ENCODE measurements at regions not wholly inside any gene's neighbourhood (a gene's known extent, or its start where the extent isn't known, plus 50 kb on each side); places are given as distances from the start of the nearest gene placed in this dataset.
"Not testable (repeated sequence)": the region's sequence is repeated elsewhere in the genome, so short reads cannot be mapped to it uniquely, and the experiment has no call there.

- peaks cover 4% of the 10 kb centered on the region for H3K9me3 Mint-ChIP-seq
- H3K27ac Mint-ChIP-seq = no peak overlapping the region
- CTCF ChIA-PET = no interaction called here
- no peak for DNase-seq
- no peaks in the 10 kb centered on the region for H3K36me3 Mint-ChIP-seq (ENCODE audit: low read depth)
- H3K27me3 Mint-ChIP-seq = no peaks in the 10 kb centered on the region
- POLR2A ChIA-PET = no interaction called here
- no peak overlapping the region for H3K4me3 Mint-ChIP-seq
- H3K4me1 Mint-ChIP-seq = no peaks in the 10 kb centered on the region
Observed at GRCh38 chr3:103554451-103554850, 1119.6 kb downstream of the ZPLD1 start.

DNA sequence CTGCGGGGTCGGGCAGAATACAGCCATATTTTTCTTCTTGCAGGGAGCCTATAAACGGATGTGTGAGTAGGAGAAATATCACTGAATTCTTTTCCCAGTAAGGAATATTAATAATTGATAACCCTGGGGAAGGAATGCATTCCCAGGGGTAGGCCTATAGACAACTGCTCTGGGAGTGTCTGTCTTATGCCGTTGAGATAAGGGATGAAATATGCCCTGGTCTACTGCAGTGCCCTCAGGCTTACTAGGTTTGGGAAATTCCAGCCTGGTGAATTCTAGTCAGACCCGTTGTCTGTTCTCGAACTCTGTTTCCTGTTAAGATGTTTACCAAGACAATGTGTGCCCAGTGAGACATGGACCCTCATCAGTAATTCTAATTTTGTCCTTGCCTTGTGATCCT, 1129.3 kb downstream of the ZPLD1 start:
- H3K4me3 Mint-ChIP-seq; H3K4me1 Mint-ChIP-seq; DNase-seq; H3K27ac Mint-ChIP-seq; CTCF ChIA-PET; H3K36me3 Mint-ChIP-seq (ENCODE audit: low read depth); H3K27me3 Mint-ChIP-seq; H3K9me3 Mint-ChIP-seq; POLR2A ChIA-PET: not testable (repeated sequence)

- Mint-ChIP-seq H3K9me3 (no peaks in the 10 kb centered on the region), H3K4me1 (no peaks in the 10 kb centered on the region), H3K4me3 (no peak overlapping the region), H3K27me3 (no peaks in the 10 kb centered on the region), H3K36me3 (ENCODE audit: low read depth) (no peaks in the 10 kb centered on the region), H3K27ac (no peak overlapping the region)
- no peak for DNase-seq
- ChIA-PET CTCF (no interaction called here), POLR2A (no interaction called here)
Observed at GRCh38 chr3:103585809-103586208, 1151.0 kb downstream of the ZPLD1 start.

DNA sequence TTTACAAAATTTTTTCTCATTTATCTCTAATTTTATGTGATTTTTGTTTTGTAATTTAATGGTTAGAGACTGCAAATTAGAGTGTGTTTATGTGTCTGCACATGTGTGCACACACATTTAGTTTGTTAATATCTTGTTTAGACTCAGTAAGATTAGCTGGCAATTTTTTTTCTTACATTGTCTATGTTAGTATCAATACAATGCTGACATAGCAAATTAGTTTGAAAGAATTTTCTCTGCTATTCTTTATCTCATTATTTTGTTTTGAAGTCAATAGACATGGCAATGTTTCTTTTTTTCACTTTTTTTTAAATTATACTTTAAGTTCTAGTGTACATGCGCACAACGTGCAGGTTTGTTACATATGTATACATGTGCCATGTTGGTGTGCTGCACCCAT, 1155.0 kb downstream of the ZPLD1 start:
- no peaks in the 10 kb centered on the region for H3K4me1 Mint-ChIP-seq
- CTCF ChIA-PET = no interaction called here
- no peak for DNase-seq
- POLR2A ChIA-PET = no interaction called here
- no peaks in the 10 kb centered on the region for H3K36me3 Mint-ChIP-seq (ENCODE audit: low read depth)
- H3K9me3 Mint-ChIP-seq = no peaks in the 10 kb centered on the region
- H3K27ac Mint-ChIP-seq = no peak overlapping the region
- no peaks in the 10 kb centered on the region for H3K27me3 Mint-ChIP-seq
- no peak overlapping the region for H3K4me3 Mint-ChIP-seq

GRCh38 chr3:103600844-103601243, 1166.0 kb downstream of the ZPLD1 start:
- Mint-ChIP-seq H3K36me3 (ENCODE audit: low read depth) (no peaks in the 10 kb centered on the region), H3K4me3 (no peak overlapping the region), H3K27ac (no peak overlapping the region), H3K9me3 (peaks cover 2% of the 10 kb centered on the region), H3K27me3 (no peaks in the 10 kb centered on the region), H3K4me1 (no peaks in the 10 kb centered on the region)
- DNase-seq = no peak
- POLR2A ChIA-PET = no interaction called here
- CTCF ChIA-PET = no interaction called here

DNA sequence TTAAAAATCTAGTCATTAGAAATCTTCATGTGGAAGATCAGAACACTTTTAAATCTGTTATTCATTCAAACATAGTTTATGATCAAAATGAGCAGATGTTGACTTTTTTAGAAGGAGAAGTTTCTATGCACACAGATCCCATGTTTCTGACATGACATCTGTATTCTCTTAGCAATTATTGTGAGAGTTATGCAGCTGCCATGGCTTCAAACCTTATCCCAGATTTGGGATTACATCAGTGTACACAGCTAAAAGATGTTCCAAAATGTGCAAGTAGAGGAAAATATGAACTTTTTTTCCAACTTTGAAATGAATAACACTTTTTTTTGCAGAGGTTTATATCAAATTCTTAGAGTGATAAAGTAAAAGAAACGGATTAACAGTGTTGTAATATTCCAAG, 1166.9 kb downstream of the ZPLD1 start:
- Mint-ChIP-seq H3K27me3 (no peaks in the 10 kb centered on the region), H3K4me3 (no peak overlapping the region), H3K27ac (no peak overlapping the region), H3K4me1 (no peaks in the 10 kb centered on the region), H3K36me3 (ENCODE audit: low read depth) (no peaks in the 10 kb centered on the region), H3K9me3 (peaks cover 2% of the 10 kb centered on the region)
- ChIA-PET POLR2A (no interaction called here), CTCF (no interaction called here)
- DNase-seq = no peak

GRCh38 chr3:103609472-103609871, 1174.7 kb downstream of the ZPLD1 start:
- Mint-ChIP-seq H3K4me3 (no peak overlapping the region), H3K4me1 (no peaks in the 10 kb centered on the region), H3K27ac (no peak overlapping the region), H3K9me3 (peaks cover 2% of the 10 kb centered on the region), H3K36me3 (ENCODE audit: low read depth) (no peaks in the 10 kb centered on the region), H3K27me3 (no peaks in the 10 kb centered on the region)
- CTCF ChIA-PET = no interaction called here
- no peak for DNase-seq
- POLR2A ChIA-PET = no interaction called here

DNA sequence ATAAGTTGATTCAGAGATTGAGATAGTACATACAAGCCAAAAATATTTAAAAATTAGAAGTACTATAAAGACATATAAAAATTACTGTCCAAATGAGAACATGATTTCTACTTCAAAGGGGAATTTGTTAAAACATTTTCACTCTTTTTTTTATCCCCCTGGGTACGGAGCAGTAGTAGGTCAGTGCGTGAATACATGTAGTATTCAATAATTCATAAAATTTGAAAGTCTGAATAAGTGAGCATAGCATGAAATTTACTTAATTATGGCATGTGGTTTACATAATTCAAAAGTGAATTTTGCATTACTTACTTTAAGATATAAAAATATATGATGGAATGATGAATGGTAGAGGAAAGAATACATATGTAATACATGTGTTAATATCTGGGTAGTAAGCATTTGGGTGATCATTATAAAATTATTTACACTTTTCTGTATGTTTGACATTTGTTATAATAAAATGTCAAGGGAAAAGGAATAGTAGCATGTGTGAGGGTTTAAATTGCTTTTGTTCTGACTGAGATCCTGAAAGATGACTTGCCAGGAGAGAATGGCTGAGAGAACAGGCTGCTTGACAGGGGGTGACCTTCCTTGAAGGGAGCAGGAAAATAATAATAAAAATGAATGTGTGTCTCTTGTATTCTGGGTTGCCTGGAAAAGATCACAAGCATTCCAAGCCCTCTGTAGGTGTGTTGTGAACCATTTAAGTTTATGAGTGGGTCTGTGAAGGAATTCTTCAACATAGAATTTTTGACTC, 1178.8 kb downstream of the ZPLD1 start:
- Mint-ChIP-seq H3K4me3 (no peak overlapping the region), H3K9me3 (no peaks in the 10 kb centered on the region), H3K36me3 (ENCODE audit: low read depth) (no peaks in the 10 kb centered on the region), H3K4me1 (no peaks in the 10 kb centered on the region), H3K27me3 (no peaks in the 10 kb centered on the region), H3K27ac (no peak overlapping the region)
- DNase-seq = no peak
- ChIA-PET POLR2A (no interaction called here), CTCF (no interaction called here)

DNA sequence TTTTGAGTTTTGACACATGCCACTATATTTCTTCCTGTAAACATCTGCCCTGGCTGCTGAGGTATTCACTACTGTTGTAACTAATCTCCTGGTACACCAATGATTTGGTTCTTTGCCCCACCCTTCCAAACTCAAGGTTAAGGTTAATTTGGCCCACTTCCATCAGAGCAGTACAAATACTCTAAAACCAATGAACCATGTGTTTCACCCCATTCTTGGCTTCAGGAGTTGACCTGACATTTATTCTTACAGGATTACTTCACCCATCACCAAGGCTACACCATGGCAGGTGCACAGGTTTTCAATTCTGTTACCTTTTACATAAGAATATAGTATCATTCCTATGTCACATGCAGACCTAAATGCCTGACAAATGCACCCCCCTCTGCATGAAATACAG, 1179.9 kb downstream of the ZPLD1 start:
- ChIA-PET CTCF (no interaction called here), POLR2A (no interaction called here)
- no peaks in the 10 kb centered on the region for H3K4me1 Mint-ChIP-seq
- H3K36me3 Mint-ChIP-seq (ENCODE audit: low read depth) = no peaks in the 10 kb centered on the region
- DNase-seq = no peak
- H3K27ac Mint-ChIP-seq = no peak overlapping the region
- H3K27me3 Mint-ChIP-seq = no peaks in the 10 kb centered on the region
- H3K9me3 Mint-ChIP-seq = no peaks in the 10 kb centered on the region
- H3K4me3 Mint-ChIP-seq = no peak overlapping the region

GRCh38 chr3:103617961-103618360, 1183.1 kb downstream of the ZPLD1 start:
- CTCF ChIA-PET = no interaction called here
- Mint-ChIP-seq H3K4me3 (no peak overlapping the region), H3K9me3 (peaks cover 3% of the 10 kb centered on the region)

DNA sequence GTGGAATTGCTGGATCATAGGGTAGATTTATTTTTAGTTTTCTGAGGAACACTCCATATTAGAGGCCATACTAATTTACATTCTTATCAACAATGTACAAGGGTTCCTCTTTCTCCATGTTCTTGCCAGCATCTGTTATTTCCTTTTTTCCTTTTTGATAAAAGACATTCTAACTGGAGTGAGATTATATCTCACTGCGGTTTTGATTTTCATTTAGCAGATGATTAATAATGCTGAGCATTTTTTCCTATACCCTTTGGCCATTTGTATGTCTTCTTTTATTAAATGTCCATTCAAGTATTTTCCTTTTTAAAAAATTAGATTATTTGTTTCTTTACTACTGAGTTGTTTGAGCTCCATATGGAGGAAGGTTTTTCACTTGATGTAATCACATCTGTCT, 1189.5 kb downstream of the ZPLD1 start:
- peaks cover 3% of the 10 kb centered on the region for H3K9me3 Mint-ChIP-seq
- no peak for DNase-seq
- no peaks in the 10 kb centered on the region for H3K36me3 Mint-ChIP-seq (ENCODE audit: low read depth)
- H3K4me3 Mint-ChIP-seq = no peak overlapping the region
- no peaks in the 10 kb centered on the region for H3K4me1 Mint-ChIP-seq
- no peaks in the 10 kb centered on the region for H3K27me3 Mint-ChIP-seq
- POLR2A ChIA-PET = no interaction called here
- no peak overlapping the region for H3K27ac Mint-ChIP-seq
- CTCF ChIA-PET = no interaction called here

More at GRCh38 chr3:103617961-103618360, 1183.1 kb downstream of the ZPLD1 start:
- Mint-ChIP-seq H3K27ac (no peak overlapping the region), H3K27me3 (no peaks in the 10 kb centered on the region), H3K4me1 (no peaks in the 10 kb centered on the region), H3K36me3 (ENCODE audit: low read depth) (no peaks in the 10 kb centered on the region)
- no peak for DNase-seq
- POLR2A ChIA-PET = no interaction called here

- ChIA-PET CTCF (no interaction called here), POLR2A (no interaction called here)
- no peak overlapping the region for H3K27ac Mint-ChIP-seq
- no peaks in the 10 kb centered on the region for H3K36me3 Mint-ChIP-seq (ENCODE audit: low read depth)
- peaks cover 20% of the 10 kb centered on the region for H3K9me3 Mint-ChIP-seq
- no peak for DNase-seq
- no peak overlapping the region for H3K4me3 Mint-ChIP-seq
- H3K27me3 Mint-ChIP-seq = no peaks in the 10 kb centered on the region
- no peaks in the 10 kb centered on the region for H3K4me1 Mint-ChIP-seq
Observed at GRCh38 chr3:103629391-103629790, 1194.6 kb downstream of the ZPLD1 start.

DNA sequence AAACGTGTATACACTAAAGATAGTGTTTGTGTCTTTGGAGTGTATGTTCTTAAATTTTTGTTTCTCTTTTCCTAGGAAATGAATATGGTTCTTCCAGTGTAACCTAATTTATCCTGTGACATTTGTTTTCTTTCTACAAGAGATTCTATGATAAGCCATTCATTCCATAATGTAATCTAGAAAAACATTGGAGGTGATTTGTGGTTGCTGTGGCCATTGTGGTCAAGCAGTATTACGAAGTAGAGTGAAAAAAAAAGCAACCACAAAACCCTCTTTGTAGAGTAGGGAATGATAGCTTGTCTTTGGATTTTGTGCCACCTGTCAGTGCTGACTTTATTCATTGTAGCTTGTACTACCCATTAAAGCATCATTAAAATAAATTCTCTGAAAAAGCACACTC, 1209.6 kb downstream of the ZPLD1 start:
- no peak for DNase-seq
- no peak overlapping the region for H3K27ac Mint-ChIP-seq
- no peaks in the 10 kb centered on the region for H3K27me3 Mint-ChIP-seq
- no peaks in the 10 kb centered on the region for H3K36me3 Mint-ChIP-seq (ENCODE audit: low read depth)
- H3K9me3 Mint-ChIP-seq = no peaks in the 10 kb centered on the region
- ChIA-PET POLR2A (no interaction called here), CTCF (no interaction called here)
- H3K4me1 Mint-ChIP-seq = no peaks in the 10 kb centered on the region
- H3K4me3 Mint-ChIP-seq = no peak overlapping the region

DNA sequence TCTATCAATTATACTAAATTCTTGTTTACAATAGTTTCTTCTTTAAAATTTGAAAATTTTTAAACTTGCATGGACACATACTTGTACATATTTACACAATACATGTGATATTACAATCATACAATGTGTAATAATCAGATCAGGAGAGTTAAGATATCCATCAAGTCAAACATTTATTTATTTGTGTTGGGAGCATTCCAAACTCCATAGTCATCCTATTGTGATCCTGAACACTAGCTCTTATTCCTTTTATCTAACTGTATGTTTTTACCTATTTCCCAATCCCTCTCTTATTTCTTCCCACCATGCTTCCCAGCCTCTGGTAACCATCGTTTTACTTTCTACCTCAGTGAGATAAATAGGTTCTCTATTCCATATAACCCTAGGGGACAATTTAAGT, 1219.2 kb downstream of the ZPLD1 start:
- no peak for DNase-seq
- H3K27ac Mint-ChIP-seq = no peak overlapping the region
- H3K4me1 Mint-ChIP-seq = no peaks in the 10 kb centered on the region
- peaks cover 3% of the 10 kb centered on the region for H3K9me3 Mint-ChIP-seq
- H3K4me3 Mint-ChIP-seq = no peak overlapping the region
- POLR2A ChIA-PET = no interaction called here
- no peaks in the 10 kb centered on the region for H3K27me3 Mint-ChIP-seq
- CTCF ChIA-PET = no interaction called here
- H3K36me3 Mint-ChIP-seq (ENCODE audit: low read depth) = no peaks in the 10 kb centered on the region

Measured in activated CD4-positive, alpha-beta T cell treated with anti-CD3 and anti-CD28 coated beads, Interleukin-2, amount 10 ng/mL, durations not matched to agents 7 days and 5 days (primary cell).